Aorta (tissue), 5 donors: ENCODE measurements at regions not wholly inside any gene's neighbourhood (a gene's known extent, or its start where the extent isn't known, plus 50 kb on each side); places are given as distances from the start of the nearest gene placed in this dataset.

Source experiments
- ATAC-seq: fragments of 200-7000 bp; cut with Tn5 transposase; one replicate; pipeline ENCODE4 v1.9.1; 2022; ENCODE audit warnings: moderate library complexity; ENCODE audit not compliant: low FRiP score
- DNase-seq, 2 donors: peaks; one replicate each; pipeline ENCODE4 v3.0.0-alpha.2; 2020
- H3K27ac ChIP-seq, 2 donors: one replicate each; pipeline ENCODE4 v1.5.1; 2013; ENCODE audit warnings: low read length in 2 of 2, mild to moderate bottlenecking in 2 of 2, moderate library complexity in 2 of 2, control low read depth in 1 of 2, inconsistent platforms in 1 of 2, low read depth in 1 of 2
- H3K27me3 ChIP-seq, 2 donors: one replicate each; pipeline ENCODE4 v1.6.1; 2013; ENCODE audit warnings: control low read depth in 1 of 2, low read length in 1 of 2, mild to moderate bottlenecking in 1 of 2, moderate library complexity in 1 of 2; ENCODE audit not compliant: insufficient read depth in 2 of 2, control insufficient read depth in 1 of 2
- H3K36me3 ChIP-seq, 2 donors: one replicate each; pipeline ENCODE4 v1.6.1; 2013; ENCODE audit warnings: control low read depth in 1 of 2, low read length in 1 of 2, mild to moderate bottlenecking in 1 of 2; ENCODE audit not compliant: insufficient read depth in 2 of 2, control insufficient read depth in 1 of 2
- H3K4me1 ChIP-seq, 2 donors: one replicate each; pipeline ENCODE4 v1.6.1; 2013; ENCODE audit warnings: low read length in 2 of 2, control low read depth in 1 of 2, mild to moderate bottlenecking in 1 of 2, moderate library complexity in 1 of 2; ENCODE audit not compliant: insufficient read depth in 2 of 2, control insufficient read depth in 1 of 2
- H3K4me3 ChIP-seq, 2 donors: one replicate each; pipeline ENCODE4 v1.5.1; 2013; ENCODE audit warnings: low read length in 2 of 2, control low read depth in 1 of 2, mild to moderate bottlenecking in 1 of 2
- H3K9me3 ChIP-seq: one replicate; pipeline ENCODE4 v1.6.1; 2013; ENCODE audit warnings: mild to moderate bottlenecking, low read length; ENCODE audit not compliant: control insufficient read depth
- WGBS, 2 donors: extraction: QIAGEN DNeasy Blood & Tissue Kit; methylation state at CpG; one replicate each; pipeline ENCODE4 v1.1.7; 2013; 5-methylcytosine and 5-hydroxymethylcytosine counted together
- intact Hi-C, 2 donors: fragments of 100-400 bp; cut with DNase I; formaldehyde crosslinking; loops; one replicate each; pipeline versions ENCODE4 v1.14.2 to v1.15.0; 2022
- donor health status: healthy with polysubstance abuse.
- donor health status: Bipolar disorder and iron deficiency.
- donor health status: DM: no; HTN: no; CAD: no.
- donor health status: DM: no; HTN: no; CAD: no.
- donor health status: DM: yes; HTN: yes; CAD: no.

GRCh38 chr13:89136678-89137077 lies 1465.5 kb downstream of the SLITRK5 start:
- 57 to 58% methylated on average over 3 of the region's 3 CpGs for WGBS, 2 donors
- no peak overlapping the region for H3K4me3 ChIP-seq

GRCh38 chr13:89150362-89150761 lies 1479.2 kb downstream of the SLITRK5 start:
- no peak for ATAC-seq
- intact Hi-C loops, result no loop called here
- Histone ChIP-seq H3K36me3 (no peaks in the 10 kb centered on the region), H3K4me3 (no peak overlapping the region), H3K27ac (no peak overlapping the region), H3K27me3 (no peaks in the 10 kb centered on the region), H3K9me3 (no peaks in the 10 kb centered on the region), H3K4me1 (no peaks in the 10 kb centered on the region)
- DNase-seq, result no peak

More at GRCh38 chr13:89136678-89137077, 1465.5 kb downstream of the SLITRK5 start:
- DNase-seq (no peak), ATAC-seq (no peak)
- H3K27ac ChIP-seq, result no peak overlapping the region
- no peaks in the 10 kb centered on the region for H3K27me3 ChIP-seq
- intact Hi-C loops, result no loop called here
- H3K9me3 ChIP-seq, result no peaks in the 10 kb centered on the region
- no peaks in the 10 kb centered on the region for H3K36me3 ChIP-seq
- H3K4me1 ChIP-seq, result no peaks in the 10 kb centered on the region

GRCh38 chr13:89153941-89154340 lies 1482.8 kb downstream of the SLITRK5 start:
- Histone ChIP-seq H3K27me3 (no peaks in the 10 kb centered on the region), H3K4me3 (no peak overlapping the region), H3K9me3 (no peaks in the 10 kb centered on the region), H3K4me1 (no peaks in the 10 kb centered on the region), H3K27ac (no peak overlapping the region), H3K36me3 (no peaks in the 10 kb centered on the region)
- intact Hi-C loops, result no loop called here
- ATAC-seq, result no peak
- DNase-seq, result no peak
- WGBS, 2 donors, result 85 to 89% methylated on average over 5 of the region's 5 CpGs

GRCh38 chr13:89163096-89163495 lies 1491.9 kb downstream of the SLITRK5 start:
- no peak for ATAC-seq
- peaks cover 1% of the 10 kb centered on the region for H3K9me3 ChIP-seq

GRCh38 chr13:89165685-89166084 lies 1494.5 kb downstream of the SLITRK5 start:
- H3K4me1 ChIP-seq, result no peaks in the 10 kb centered on the region
- ATAC-seq (no peak), DNase-seq (no peak)
- WGBS, 2 donors, result 70 to 74% methylated on average over 1 of the region's 1 CpG
- no peaks in the 10 kb centered on the region for H3K27me3 ChIP-seq
- no peaks in the 10 kb centered on the region for H3K36me3 ChIP-seq
- intact Hi-C loops, result no loop called here
- H3K27ac ChIP-seq, result no peak overlapping the region
- peaks cover 1% of the 10 kb centered on the region for H3K9me3 ChIP-seq
- H3K4me3 ChIP-seq, result no peak overlapping the region

More at GRCh38 chr13:89163096-89163495, 1491.9 kb downstream of the SLITRK5 start:
- Histone ChIP-seq H3K27ac (no peak overlapping the region), H3K27me3 (no peaks in the 10 kb centered on the region), H3K36me3 (no peaks in the 10 kb centered on the region), H3K4me3 (no peak overlapping the region), H3K4me1 (no peaks in the 10 kb centered on the region)
- WGBS, 2 donors, result 92% methylated on average over 16 of the region's 16 CpGs
- DNase-seq, result no peak
- intact Hi-C loops, result no loop called here

- WGBS, 2 donors, result 66 to 74% methylated on average over 1 of the region's 1 CpG
- H3K9me3 ChIP-seq, result no peaks in the 10 kb centered on the region
- H3K36me3 ChIP-seq, result no peaks in the 10 kb centered on the region
- intact Hi-C loops, result no loop called here
- no peak for DNase-seq
- H3K4me1 ChIP-seq, result no peaks in the 10 kb centered on the region
- no peak overlapping the region for H3K4me3 ChIP-seq
- H3K27me3 ChIP-seq, result no peaks in the 10 kb centered on the region
- H3K27ac ChIP-seq, result no peak overlapping the region
- no peak for ATAC-seq
Measured at GRCh38 chr13:89169951-89170350, 1498.8 kb downstream of the SLITRK5 start.

GRCh38 chr13:89181041-89181440 lies 1509.9 kb downstream of the SLITRK5 start:
- Histone ChIP-seq H3K27ac (no peak overlapping the region), H3K9me3 (peaks cover 3% of the 10 kb centered on the region), H3K36me3 (no peaks in the 10 kb centered on the region), H3K27me3 (no peaks in the 10 kb centered on the region), H3K4me3 (no peak overlapping the region), H3K4me1 (no peaks in the 10 kb centered on the region)
- DNase-seq (no peak), ATAC-seq (no peak)
- intact Hi-C loops, result no loop called here

GRCh38 chr13:89199138-89199537 lies 1528.0 kb downstream of the SLITRK5 start:
- Histone ChIP-seq H3K36me3 (no peaks in the 10 kb centered on the region), H3K9me3 (no peaks in the 10 kb centered on the region), H3K27ac (no peak overlapping the region), H3K4me3 (no peak overlapping the region), H3K27me3 (no peaks in the 10 kb centered on the region), H3K4me1 (no peaks in the 10 kb centered on the region)
- DNase-seq, result no peak
- no peak for ATAC-seq
- intact Hi-C loops, result no loop called here
- WGBS, 2 donors, result 30 to 36% methylated on average over 4 of the region's 4 CpGs

- no peaks in the 10 kb centered on the region for H3K36me3 ChIP-seq
- 76 to 81% methylated on average over 1 of the region's 1 CpG for WGBS, 2 donors
- no peak overlapping the region for H3K4me3 ChIP-seq
- intact Hi-C loops, result no loop called here
- ATAC-seq (no peak), DNase-seq (no peak)
- no peak overlapping the region for H3K27ac ChIP-seq
- no peaks in the 10 kb centered on the region for H3K9me3 ChIP-seq
- no peaks in the 10 kb centered on the region for H3K27me3 ChIP-seq
- no peaks in the 10 kb centered on the region for H3K4me1 ChIP-seq
Measured at GRCh38 chr13:89204435-89204834, 1533.3 kb downstream of the SLITRK5 start.
